SK-N-SH (cell line): ENCODE measurements at regions not wholly inside any gene's neighbourhood (a gene's known extent, or its start where the extent isn't known, plus 50 kb on each side); places are given as distances from the start of the nearest gene placed in this dataset.

Experiments used
- CTCF ChIA-PET: fragments of 300-600, 350-600 bp; formaldehyde crosslinking; extraction: SDS; loops from one replicate; lab custom pipeline; 2021; lab: Yijun Ruan, JAX
- POLR2A ChIA-PET: fragments of 350-600 bp; sonication (Branson Sonifier 250); formaldehyde crosslinking; extraction: SDS; loops from one replicate; lab custom pipeline; 2020; ENCODE audit warnings: antibody characterized with exemption, inconsistent platforms; lab: Yijun Ruan, JAX
- DNase-seq: peaks from one replicate; pipeline ENCODE4 v3.0.0; 2012
- H2AFZ ChIP-seq: fragments of 200-600 bp; sonication (generic); 2 replicates; pipeline ENCODE4 v1.8.1; 2016; ENCODE audit warnings: antibody characterized with exemption, mild to moderate bottlenecking, low read depth
- H3F3A ChIP-seq: fragments of 200-600 bp; sonication (generic); replicated peaks from 2 replicates; pipeline ENCODE3; 2016; ENCODE audit warnings: antibody characterized with exemption, mild to moderate bottlenecking; ENCODE audit not compliant: insufficient read depth
- H3K27ac ChIP-seq, 2 experiments: fragments of 200-500 bp in 1 of 2; fragments of 200-600 bp in 1 of 2; sonication (Bioruptor generic) in 1 of 2; sonication (generic), shearing (Covaris generic) in 1 of 2; 2 replicates each; pipeline versions ENCODE4 v1.5.1 to v1.6.1; 2014 to 2016; ENCODE audit warnings: low read depth in 2 of 2, inconsistent platforms in 1 of 2, low read length in 1 of 2, mild to moderate bottlenecking in 1 of 2, mixed read lengths in 1 of 2
- H3K27me3 ChIP-seq: fragments of 200-600 bp; sonication (generic), shearing (Covaris generic); 2 replicates; pipeline ENCODE4 v1.6.1; 2016; ENCODE audit warnings: mixed run types; ENCODE audit not compliant: insufficient read depth
- H3K36me3 ChIP-seq, 2 experiments: fragments of 200-500 bp in 1 of 2; fragments of 200-600 bp in 1 of 2; sonication (Bioruptor generic) in 1 of 2; sonication (generic) in 1 of 2; replicated peaks in 1 of 2; 2 replicates each; pipeline versions ENCODE3 to v1.5.1; 2014 to 2016; ENCODE audit warnings: low read length in 1 of 2, mild to moderate bottlenecking in 1 of 2; ENCODE audit not compliant: insufficient read depth in 2 of 2, control insufficient read depth in 1 of 2
- H3K4me1 ChIP-seq, 2 experiments: fragments of 200-500 bp in 1 of 2; fragments of 200-600 bp in 1 of 2; sonication (Bioruptor generic) in 1 of 2; sonication (generic), shearing (Covaris generic) in 1 of 2; 2 replicates each; pipeline versions ENCODE4 v1.5.1 to v1.6.1; 2014 to 2016; ENCODE audit warnings: low read depth in 1 of 2, low read length in 1 of 2, mixed run types in 1 of 2; ENCODE audit not compliant: insufficient read depth in 2 of 2, control insufficient read depth in 1 of 2
- H3K4me2 ChIP-seq: fragments of 200-600 bp; sonication (generic), shearing (Covaris generic); 2 replicates; pipeline ENCODE4 v1.6.1; 2017; ENCODE audit warnings: mixed run types
- H3K4me3 ChIP-seq, 2 experiments: fragments of 200-500 bp in 1 of 2; fragments of 200-600 bp in 1 of 2; sonication (Bioruptor generic) in 1 of 2; sonication (generic), shearing (Covaris generic) in 1 of 2; 2 replicates each; pipeline versions ENCODE4 v1.5.1 to v1.8.1; 2014 to 2016; ENCODE audit warnings: low read depth in 2 of 2, inconsistent platforms in 1 of 2, low read length in 1 of 2, mild to moderate bottlenecking in 1 of 2, mixed read lengths in 1 of 2, moderate library complexity in 1 of 2
- H3K79me2 ChIP-seq: fragments of 200-600 bp; sonication (generic); 2 replicates; pipeline ENCODE4 v1.8.1; 2017; ENCODE audit warnings: mild to moderate bottlenecking; ENCODE audit not compliant: insufficient read depth
- H3K9ac ChIP-seq: fragments of 200-600 bp; sonication (generic); 2 replicates; pipeline ENCODE4 v1.6.1; 2017; ENCODE audit warnings: mixed run types
- H3K9me2 ChIP-seq: fragments of 200-600 bp; sonication (generic); 2 replicates; pipeline ENCODE4 v1.6.1; 2017; ENCODE audit warnings: mixed run types
- H3K9me3 ChIP-seq: fragments of 200-600 bp; sonication (generic); 2 replicates; pipeline ENCODE4 v1.6.1; 2017; ENCODE audit warnings: mixed run types, mild to moderate bottlenecking, moderate library complexity
- H4K20me1 ChIP-seq: fragments of 200-600 bp; sonication (generic); 2 replicates; pipeline ENCODE4 v1.6.1; 2017; ENCODE audit warnings: mild to moderate bottlenecking, mixed run types; ENCODE audit not compliant: insufficient read depth
- ELF1 ChIP-seq: IDR thresholded peaks from 2 replicates; pipeline ENCODE4 v1.4.0; 2012
- EP300 ChIP-seq, 2 experiments: IDR thresholded peaks; 2 replicates each; pipeline versions ENCODE4 v1.4.0 to v1.6.1; 2012; ENCODE audit warnings: borderline replicate concordance in 1 of 2, low read depth in 1 of 2, low read length in 1 of 2
- EZH2phosphoT487 ChIP-seq: fragments of 200-600 bp; sonication (generic); IDR thresholded peaks from 2 replicates; pipeline ENCODE4 v1.6.1; 2017; ENCODE audit warnings: low read depth, mixed run types, mild to moderate bottlenecking, antibody characterized with exemption, moderate library complexity, borderline replicate concordance
- FOSL2 ChIP-seq: IDR thresholded peaks from 2 replicates; pipeline ENCODE4 v1.4.0; 2012; ENCODE audit warnings: low read depth, mild to moderate bottlenecking, moderate library complexity, borderline replicate concordance
- FOXJ3 ChIP-seq: sonication (generic); formaldehyde crosslinking; IDR thresholded peaks from 2 replicates; pipeline ENCODE4 v1.5.1; 2020; ENCODE audit warnings: mild to moderate bottlenecking, missing genetic modification reagents
- GABPA ChIP-seq: IDR thresholded peaks from 2 replicates; pipeline ENCODE4 v1.4.0; 2012; ENCODE audit warnings: low read depth, mild to moderate bottlenecking
- NFIC ChIP-seq: IDR thresholded peaks from 2 replicates; pipeline ENCODE4 v1.4.0; 2012; ENCODE audit warnings: borderline replicate concordance
- RAD21 ChIP-seq: IDR thresholded peaks from 2 replicates; pipeline ENCODE4 v1.6.1; 2012; ENCODE audit warnings: mild to moderate bottlenecking, low read length
- RXRA ChIP-seq: IDR thresholded peaks from 2 replicates; pipeline ENCODE4 v1.4.0; 2012; ENCODE audit warnings: low read depth, mild to moderate bottlenecking, borderline replicate concordance
- SIN3A ChIP-seq: IDR thresholded peaks from 2 replicates; pipeline ENCODE4 v1.6.1; 2012; ENCODE audit warnings: low read depth, mild to moderate bottlenecking, low read length, moderate library complexity, borderline replicate concordance
- TAF1 ChIP-seq: IDR thresholded peaks from 2 replicates; pipeline ENCODE4 v1.6.1; 2012; ENCODE audit warnings: low read depth, mild to moderate bottlenecking, low read length, moderate library complexity, borderline replicate concordance
- TCF12 ChIP-seq: IDR thresholded peaks from 2 replicates; pipeline ENCODE4 v1.4.0; 2012
- WGBS: methylation state at CpG from one replicate; pipeline ENCODE4 v1.1.6; 2017; ENCODE audit warnings: low lambda C conversion rate; 5-methylcytosine and 5-hydroxymethylcytosine counted together
- TF ChIP-seq, protein P1 (sequence below): fragments of 150-350 bp; IDR thresholded peaks from 2 replicates; pipeline ENCODE4 v1.6.1; 2016; ENCODE audit warnings: mild to moderate bottlenecking, low read depth, low read length
- TF ChIP-seq, protein P2 (sequence below): IDR thresholded peaks from 2 replicates; pipeline ENCODE4 v1.6.1; 2012; ENCODE audit warnings: mild to moderate bottlenecking, low read depth, low read length, moderate library complexity

DNA sequence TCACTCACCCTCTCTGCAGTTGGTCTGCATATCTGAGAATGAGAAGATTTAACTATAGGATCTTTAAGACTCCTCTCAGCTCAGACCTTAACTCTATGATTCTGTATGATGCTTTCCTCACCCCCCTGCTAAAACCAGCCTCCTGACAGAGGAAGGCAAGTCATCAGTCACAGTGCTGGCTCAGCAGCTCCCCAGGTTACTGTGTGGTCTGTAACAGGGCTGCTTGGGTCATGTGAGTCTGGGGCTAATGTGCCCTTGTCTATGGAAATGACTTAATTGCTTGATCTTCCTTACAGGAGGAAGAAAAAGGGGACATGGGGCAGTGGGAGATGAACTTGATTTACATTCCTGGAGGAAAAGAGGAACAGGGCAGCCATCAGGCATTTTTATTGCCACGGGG lies 625.6 kb downstream of the PTPRU start:
- Histone ChIP-seq H2AFZ (no peak overlapping the region), H3K9ac (no peak overlapping the region)
- TF ChIP-seq EZH2phosphoT487 (no peak), EP300 (IDR thresholded peaks at IDR 0.05; ENCODE audit: borderline replicate concordance in 1 of 2, low read depth in 1 of 2, low read length in 1 of 2) (no peak)
- TF ChIP-seq, all 33 proteins: peak for 0
- Histone ChIP-seq H3K4me1 (no peaks in the 10 kb centered on the region; a peak in 2 of 4 replicates), H3K9me2 (no peaks in the 10 kb centered on the region), H3K4me2 (no peak overlapping the region), H3F3A (no peaks in the 10 kb centered on the region), H3K9me3 (no peaks in the 10 kb centered on the region), H3K27me3 (no peaks in the 10 kb centered on the region), H3K27ac (no peak overlapping the region), H4K20me1 (no peaks in the 10 kb centered on the region), H3K79me2 (no peaks in the 10 kb centered on the region), H3K36me3 (no peaks in the 10 kb centered on the region), H3K4me3 (no peak overlapping the region)
- 6% methylated on average over 1 of the region's 1 CpG for WGBS
- ChIA-PET POLR2A (no interaction called here), CTCF (interaction anchor here (1.6 kb wide), 1 partner anchor 50 kb away, joined by 3 read pairs; no protein-coding TSS in a partner anchor)
- DNase-seq, result no peak

DNA sequence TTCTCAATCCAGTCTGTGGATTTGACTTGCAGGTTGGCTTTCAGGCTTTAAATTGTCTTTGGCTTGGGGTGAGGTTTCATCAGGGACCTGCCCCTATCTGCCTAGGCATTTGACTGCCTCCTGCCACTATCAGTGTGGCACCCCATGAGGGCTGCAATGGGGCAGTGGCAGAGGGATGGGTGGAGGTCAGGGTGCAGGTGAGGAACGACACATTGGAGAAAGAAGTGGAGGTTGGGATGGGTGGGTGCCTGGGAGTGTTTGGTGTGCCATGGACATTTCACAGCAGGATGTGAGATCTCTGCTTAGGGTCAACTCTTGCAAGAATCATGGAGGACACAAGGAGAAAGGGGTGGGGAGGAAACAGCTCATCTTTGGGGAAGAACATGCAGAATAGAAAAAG lies 625.1 kb downstream of the PTPRU start:
- no peaks in the 10 kb centered on the region for H3K79me2 ChIP-seq
- H3K27me3 ChIP-seq, result no peaks in the 10 kb centered on the region
- no peaks in the 10 kb centered on the region for H4K20me1 ChIP-seq
- POLR2A ChIA-PET, result no interaction called here
- CTCF ChIA-PET, result interaction anchor here (1.6 kb wide), 1 partner anchor 50 kb away, joined by 3 read pairs; no protein-coding TSS in a partner anchor
- H3K9me2 ChIP-seq, result no peaks in the 10 kb centered on the region
- H3K9ac ChIP-seq, result no peak overlapping the region
- no peaks in the 10 kb centered on the region for H3F3A ChIP-seq
- no peak overlapping the region for H3K4me3 ChIP-seq
- no peaks in the 10 kb centered on the region for H3K9me3 ChIP-seq
- no peak overlapping the region for H3K27ac ChIP-seq
- 36% methylated on average over 1 of the region's 1 CpG for WGBS
- H3K4me1 ChIP-seq, result peaks cover 0 to 2% of the 10 kb centered on the region in 2 experiments; a peak in 2 of 4 replicates
- no peak for TF ChIP-seq ELF1
- TF ChIP-seq FOXJ3 (CRISPR knock-in tag), result no peak
- TF ChIP-seq RXRA, result no peak
- TF ChIP-seq, protein P1, sequence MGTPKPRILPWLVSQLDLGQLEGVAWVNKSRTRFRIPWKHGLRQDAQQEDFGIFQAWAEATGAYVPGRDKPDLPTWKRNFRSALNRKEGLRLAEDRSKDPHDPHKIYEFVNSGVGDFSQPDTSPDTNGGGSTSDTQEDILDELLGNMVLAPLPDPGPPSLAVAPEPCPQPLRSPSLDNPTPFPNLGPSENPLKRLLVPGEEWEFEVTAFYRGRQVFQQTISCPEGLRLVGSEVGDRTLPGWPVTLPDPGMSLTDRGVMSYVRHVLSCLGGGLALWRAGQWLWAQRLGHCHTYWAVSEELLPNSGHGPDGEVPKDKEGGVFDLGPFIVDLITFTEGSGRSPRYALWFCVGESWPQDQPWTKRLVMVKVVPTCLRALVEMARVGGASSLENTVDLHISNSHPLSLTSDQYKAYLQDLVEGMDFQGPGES, result no peak
- no peak for TF ChIP-seq GABPA
- TF ChIP-seq TCF12, result no peak
- no peak for TF ChIP-seq EZH2phosphoT487
- TF ChIP-seq RAD21, result no peak
- no peak for TF ChIP-seq SIN3A
- no peak for TF ChIP-seq EP300 (IDR thresholded peaks at IDR 0.05; ENCODE audit: borderline replicate concordance in 1 of 2, low read depth in 1 of 2, low read length in 1 of 2)
- no peaks in the 10 kb centered on the region for H3K36me3 ChIP-seq
- no peak overlapping the region for H2AFZ ChIP-seq
- no peak overlapping the region for H3K4me2 ChIP-seq
- no peak for DNase-seq

DNA sequence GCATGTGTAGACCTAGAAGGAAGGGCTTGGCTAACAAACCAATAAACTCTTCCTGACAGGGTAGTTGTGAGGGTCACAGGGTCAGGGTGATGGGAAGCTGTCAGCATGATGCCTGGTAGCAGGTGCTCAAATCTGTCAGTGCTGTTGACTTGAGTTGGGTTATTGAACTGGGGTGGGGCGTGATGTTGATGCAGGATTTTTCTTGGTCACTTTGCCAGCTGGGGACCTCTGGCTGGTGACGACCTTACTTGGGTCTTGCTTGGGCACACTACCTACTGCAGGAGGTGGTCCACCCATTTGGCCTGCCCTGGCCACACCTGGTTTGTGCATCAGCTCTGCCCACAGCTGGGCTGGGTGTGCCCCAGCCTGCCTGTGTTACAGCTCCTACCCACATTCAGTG lies 624.4 kb downstream of the PTPRU start:
- Histone ChIP-seq H3K27ac (no peak overlapping the region), H3K9me3 (no peaks in the 10 kb centered on the region), H3K4me2 (no peak overlapping the region), H3K9ac (no peak overlapping the region), H2AFZ (no peak overlapping the region), H3F3A (no peaks in the 10 kb centered on the region), H3K4me1 (peaks cover under 1 to 2% of the 10 kb centered on the region in 2 experiments; a peak in 2 of 4 replicates), H3K79me2 (no peaks in the 10 kb centered on the region), H3K4me3 (no peak overlapping the region), H4K20me1 (no peaks in the 10 kb centered on the region), H3K36me3 (no peaks in the 10 kb centered on the region), H3K27me3 (no peaks in the 10 kb centered on the region), H3K9me2 (no peaks in the 10 kb centered on the region)
- ChIA-PET POLR2A (no interaction called here), CTCF (interaction anchor here (1.0 to 1.1 kb wide), 2 partner anchors 68 to 225 kb away, joined by 3 read pairs; no protein-coding TSS in a partner anchor)
- WGBS, result no CpG with 5 or more reads among the region's 2 CpGs
- DNase-seq, result no peak
- TF ChIP-seq TAF1, result no peak
- TF ChIP-seq FOSL2, result no peak
- TF ChIP-seq, protein P2, sequence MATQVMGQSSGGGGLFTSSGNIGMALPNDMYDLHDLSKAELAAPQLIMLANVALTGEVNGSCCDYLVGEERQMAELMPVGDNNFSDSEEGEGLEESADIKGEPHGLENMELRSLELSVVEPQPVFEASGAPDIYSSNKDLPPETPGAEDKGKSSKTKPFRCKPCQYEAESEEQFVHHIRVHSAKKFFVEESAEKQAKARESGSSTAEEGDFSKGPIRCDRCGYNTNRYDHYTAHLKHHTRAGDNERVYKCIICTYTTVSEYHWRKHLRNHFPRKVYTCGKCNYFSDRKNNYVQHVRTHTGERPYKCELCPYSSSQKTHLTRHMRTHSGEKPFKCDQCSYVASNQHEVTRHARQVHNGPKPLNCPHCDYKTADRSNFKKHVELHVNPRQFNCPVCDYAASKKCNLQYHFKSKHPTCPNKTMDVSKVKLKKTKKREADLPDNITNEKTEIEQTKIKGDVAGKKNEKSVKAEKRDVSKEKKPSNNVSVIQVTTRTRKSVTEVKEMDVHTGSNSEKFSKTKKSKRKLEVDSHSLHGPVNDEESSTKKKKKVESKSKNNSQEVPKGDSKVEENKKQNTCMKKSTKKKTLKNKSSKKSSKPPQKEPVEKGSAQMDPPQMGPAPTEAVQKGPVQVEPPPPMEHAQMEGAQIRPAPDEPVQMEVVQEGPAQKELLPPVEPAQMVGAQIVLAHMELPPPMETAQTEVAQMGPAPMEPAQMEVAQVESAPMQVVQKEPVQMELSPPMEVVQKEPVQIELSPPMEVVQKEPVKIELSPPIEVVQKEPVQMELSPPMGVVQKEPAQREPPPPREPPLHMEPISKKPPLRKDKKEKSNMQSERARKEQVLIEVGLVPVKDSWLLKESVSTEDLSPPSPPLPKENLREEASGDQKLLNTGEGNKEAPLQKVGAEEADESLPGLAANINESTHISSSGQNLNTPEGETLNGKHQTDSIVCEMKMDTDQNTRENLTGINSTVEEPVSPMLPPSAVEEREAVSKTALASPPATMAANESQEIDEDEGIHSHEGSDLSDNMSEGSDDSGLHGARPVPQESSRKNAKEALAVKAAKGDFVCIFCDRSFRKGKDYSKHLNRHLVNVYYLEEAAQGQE, result no peak
- TF ChIP-seq NFIC, result no peak
